HEK293T (cell line): ENCODE measurements at regions not wholly inside any gene's neighbourhood (a gene's known extent, or its start where the extent isn't known, plus 50 kb on each side); places are given as distances from the start of the nearest gene placed in this dataset.

ENCODE experiments used
- CTCF ChIA-PET: fragments of 350-600 bp; formaldehyde crosslinking; extraction: SDS; loops from one replicate; lab custom pipeline; 2021; ENCODE audit warnings: antibody characterized with exemption, inconsistent platforms; lab: Yijun Ruan, JAX
- POLR2A ChIA-PET: fragments of 350-600 bp; formaldehyde crosslinking; extraction: SDS; loops from one replicate; lab custom pipeline; 2020; ENCODE audit warnings: antibody characterized with exemption, inconsistent platforms; lab: Yijun Ruan, JAX
- DNase-seq: peaks from one replicate; pipeline ENCODE4 v3.0.0; 2012; ENCODE audit warnings: mixed read lengths; ENCODE audit errors: extremely low spot score
- ARNT ChIP-seq: fragments of 450-650 bp; IDR thresholded peaks from 2 replicates; pipeline ENCODE4 v1.6.1; 2017; ENCODE audit warnings: mild to moderate bottlenecking
- BHLHE40 ChIP-seq: fragments of 450-650 bp; IDR thresholded peaks from 2 replicates; pipeline ENCODE4 v1.6.1; 2016; ENCODE audit warnings: mild to moderate bottlenecking, moderate library complexity, borderline replicate concordance
- CTBP1 ChIP-seq: fragments of 450-650 bp; IDR thresholded peaks from 2 replicates; pipeline ENCODE4 v1.6.1; 2016; ENCODE audit warnings: borderline replicate concordance
- ELF4 ChIP-seq: fragments of 450-650 bp; IDR thresholded peaks from 2 replicates; pipeline ENCODE4 v1.6.1; 2017; ENCODE audit warnings: antibody characterized with exemption
- FOXA1 ChIP-seq: fragments of 450-650 bp; IDR thresholded peaks from 2 replicates; pipeline ENCODE4 v1.6.1; 2016; ENCODE audit warnings: mild to moderate bottlenecking
- FOXK2 ChIP-seq: fragments of 450-650 bp; IDR thresholded peaks from 2 replicates; pipeline ENCODE4 v1.6.1; 2016; ENCODE audit warnings: mild to moderate bottlenecking
- FOXM1 ChIP-seq: fragments of 450-650 bp; IDR thresholded peaks from 2 replicates; pipeline ENCODE4 v1.6.1; 2017; ENCODE audit warnings: mild to moderate bottlenecking, borderline replicate concordance
- HDGF ChIP-seq: fragments of 450-650 bp; IDR thresholded peaks from 2 replicates; pipeline ENCODE4 v1.6.1; 2017; ENCODE audit warnings: antibody characterized with exemption, borderline replicate concordance
- L3MBTL2 ChIP-seq: fragments of 450-650 bp; conservative IDR thresholded peaks from 2 replicates; pipeline ENCODE4 v1.6.1; 2016; ENCODE audit warnings: mild to moderate bottlenecking
- LEF1 ChIP-seq: fragments of 450-650 bp; IDR thresholded peaks from 2 replicates; pipeline ENCODE4 v1.6.1; 2017; ENCODE audit warnings: mild to moderate bottlenecking, borderline replicate concordance
- NFRKB ChIP-seq: fragments of 450-650 bp; IDR thresholded peaks from 2 replicates; pipeline ENCODE4 v1.6.1; 2016; ENCODE audit warnings: mild to moderate bottlenecking, moderate library complexity
- PKNOX1 ChIP-seq: fragments of 450-650 bp; IDR thresholded peaks from 2 replicates; pipeline ENCODE4 v1.6.1; 2016
- SP1 ChIP-seq: fragments of 450-650 bp; IDR thresholded peaks from 2 replicates; pipeline ENCODE4 v1.6.1; 2017
- SUZ12 ChIP-seq: fragments of 450-650 bp; IDR thresholded peaks from 2 replicates; pipeline ENCODE4 v1.6.1; 2016; ENCODE audit warnings: mild to moderate bottlenecking
- TARDBP ChIP-seq: fragments of 450-650 bp; IDR thresholded peaks from 2 replicates; pipeline ENCODE4 v1.6.1; 2016
- ZNF384 ChIP-seq: fragments of 450-650 bp; IDR thresholded peaks from 2 replicates; pipeline ENCODE4 v1.6.1; 2016

- ChIA-PET CTCF (interaction anchor here (0.9 to 1.1 kb wide), 2 partner anchors 12 to 14 kb away, joined by 3 read pairs; no protein-coding TSS in a partner anchor), POLR2A (no interaction called here)
- DNase-seq, result no peak
- TF ChIP-seq ZNF384 (no peak), HDGF (no peak), BHLHE40 (no peak), SP1 (no peak), LEF1 (no peak), ARNT (no peak), CTBP1 (no peak), TARDBP (no peak), SUZ12 (no peak)
These were observed 72.3 kb upstream of the KIT start for GRCh38 chr4:54585321-54586000.

- POLR2A ChIA-PET, result interaction anchor here (0.6 to 0.9 kb wide), 2 partner anchors 19 to 759 kb away, joined by 3 to 4 read pairs; partner anchors contain the start of gene SRD5A3
- CTCF ChIA-PET, result interaction anchor here (0.9 kb wide), 1 partner anchor 15 kb away, joined by 3 read pairs; no protein-coding TSS in a partner anchor
- DNase-seq, result no peak
- TF ChIP-seq LEF1 (no peak), L3MBTL2 (no peak), BHLHE40 (no peak), ZNF384 (no peak), HDGF (no peak), SUZ12 (no peak), FOXA1 (no peak), SP1 (no peak), FOXM1 (no peak), TARDBP (no peak), ELF4 (no peak), PKNOX1 (no peak), CTBP1 (no peak), NFRKB (no peak), ARNT (no peak), FOXK2 (no peak)
These were observed 71.3 kb upstream of the KIT start for GRCh38 chr4:54586320-54586955.

GRCh38 chr4:54587107-54587891 is 70.5 kb upstream of the KIT start:
- TF ChIP-seq ELF4 (no peak), FOXM1 (no peak), SUZ12 (no peak), FOXK2 (no peak), FOXA1 (no peak), LEF1 (no peak)
- POLR2A ChIA-PET, result no interaction called here
- CTCF ChIA-PET, result no interaction called here
- DNase-seq, result no peak

- no peak for TF ChIP-seq ARNT
- TF ChIP-seq SP1, result no peak
- TF ChIP-seq BHLHE40, result no peak
- TF ChIP-seq CTBP1, result no peak
- no peak for TF ChIP-seq SUZ12
- no peak for DNase-seq
- ChIA-PET POLR2A (no interaction called here), CTCF (no interaction called here)
These were observed 69.4 kb upstream of the KIT start for GRCh38 chr4:54588404-54588803.

GRCh38 chr4:54589586-54589985 is 68.2 kb upstream of the KIT start:
- DNase-seq, result no peak
- CTCF ChIA-PET, result no interaction called here
- TF ChIP-seq FOXM1 (no peak), FOXK2 (no peak), LEF1 (no peak), PKNOX1 (no peak), HDGF (no peak), TARDBP (no peak), ARNT (no peak), ELF4 (no peak), SUZ12 (no peak), BHLHE40 (no peak), CTBP1 (no peak), NFRKB (no peak), FOXA1 (no peak), ZNF384 (no peak), L3MBTL2 (no peak), SP1 (no peak)
- POLR2A ChIA-PET, result no interaction called here

GRCh38 chr4:54593795-54594322 is 63.9 kb upstream of the KIT start:
- ChIA-PET POLR2A (no interaction called here), CTCF (no interaction called here)
- TF ChIP-seq ELF4, result no peak
- no peak for DNase-seq
